ENCODE measurements at regions not wholly inside any gene's neighbourhood (a gene's known extent, or its start where the extent isn't known, plus 50 kb on each side); places are given as distances from the start of the nearest gene placed in this dataset.

GRCh38 chr14:71365361-71365760, 458.1 kb downstream of the PCNX1 start:
- Histone ChIP-seq H2BK15ac (ENCODE audit: low read depth, low read length) (peak overlapping the region; percentile 4; the same call in 1 of the 3 replicates), H3K23ac (ENCODE audit: low read depth, low read length) (peak overlapping the region; percentile 77; the same call in 1 of the 2 replicates), H4K91ac (ENCODE audit: insufficient read depth, low read depth, low read length) (peak overlapping the region; percentile 38), H3K27me3 (ENCODE audit: control insufficient read depth, insufficient read depth, low read length) (no peaks in the 10 kb centered on the region), H2AK5ac (ENCODE audit: low read depth, low read length) (peak overlapping the region; percentile 48; the same call in 1 of the 2 replicates), H3K4ac (ENCODE audit: low read depth, low read length) (peak overlapping the region; percentile 82), H3K18ac (ENCODE audit: low read depth, low read length) (peak overlapping the region; percentile 80), H3K27ac (ENCODE audit: insufficient read depth, low read length) (peak overlapping the region; percentile 76; the same call in 1 of the 2 replicates), H4K20me1 (ENCODE audit: insufficient read depth, low read length) (no peaks in the 10 kb centered on the region), H3K9ac (ENCODE audit: low read depth, low read length) (no peak overlapping the region), H3K4me1 (ENCODE audit: control insufficient read depth, insufficient read depth, low read length) (peaks cover 15% of the 10 kb centered on the region), H3K79me1 (ENCODE audit: low read depth in 1 of 2, low read length in 2 of 2) (peaks cover 22 to 53% of the 10 kb centered on the region in 2 experiments), H4K8ac (ENCODE audit: low read depth in 2 of 2, low read length in 2 of 2) (peak overlapping the region in 1 of 2 experiments; percentile 78; a peak in 3 of 4 replicates), H3K9me3 (ENCODE audit: control insufficient read depth, insufficient read depth, low read length) (no peaks in the 10 kb centered on the region), H2AFZ (replicated peaks; ENCODE audit: low read length, poor library complexity) (no peak overlapping the region), H3K36me3 (ENCODE audit: control insufficient read depth, insufficient read depth, low read length) (no peaks in the 10 kb centered on the region), H4K5ac (ENCODE audit: low read depth, low read length) (peak overlapping the region; percentile 61), H3K4me3 (ENCODE audit: insufficient read depth, low read depth, low read length) (no peak overlapping the region), H2AK9ac (replicated peaks; ENCODE audit: low read depth, low read length, poor library complexity) (no peak overlapping the region), H3K14ac (replicated peaks; ENCODE audit: low read depth, low read length) (peak overlapping the region; percentile 68), H2BK5ac (ENCODE audit: low read depth, low read length, poor library complexity, severe bottlenecking) (peak overlapping the region; percentile 95), H3K9me1 (ENCODE audit: insufficient read depth, low read length) (peaks cover 11% of the 10 kb centered on the region), H2BK20ac (ENCODE audit: low read depth, low read length) (peak overlapping the region; percentile 84), H3K4me2 (ENCODE audit: low read depth, low read length) (no peak overlapping the region), H2BK120ac (ENCODE audit: low read depth, low read length) (peak overlapping the region; percentile 87), H3K56ac (ENCODE audit: extremely low read depth, insufficient read depth, low read length) (0 out of 2 replicates have a peak overlapping the region, but pooled peaks have one; percentile 17)
- TF ChIP-seq BHLHE40 (IDR thresholded peaks at IDR 0.05; ENCODE audit: low read depth, low read length) (no peak), POLR2A (IDR thresholded peaks at IDR 0.05; ENCODE audit: low read depth, low read length) (no peak), ELK1 (IDR thresholded peaks at IDR 0.05; ENCODE audit: borderline replicate concordance, low read depth, low read length) (no peak), NFE2L2 (IDR thresholded peaks at IDR 0.05; ENCODE audit: low read depth, low read length) (no peak), MAFK (IDR thresholded peaks at IDR 0.05; ENCODE audit: low read depth, low read length) (no peak), USF2 (IDR thresholded peaks at IDR 0.05; ENCODE audit: low read depth, low read length) (no peak), CEBPB (IDR thresholded peaks at IDR 0.05; ENCODE audit: low read depth, low read length) (no peak), MAZ (IDR thresholded peaks at IDR 0.05; ENCODE audit: borderline replicate concordance, low read depth, low read length) (no peak), CHD1 (IDR thresholded peaks at IDR 0.05; ENCODE audit: low read depth, low read length) (no peak)
- dilution Hi-C loops (cut with HindIII; ENCODE audit: low sequenced_read_pairs, unreplicated experiment): no loop called here
- peak; percentile 56 for DNase-seq
- ChIA-PET POLR2A (ENCODE audit: unreplicated experiment) (no interaction called here), CTCF (interaction anchor here (0.9 kb wide), 1 partner anchor 44 kb away, joined by 3 read pairs; no protein-coding TSS in a partner anchor)
- intact Hi-C loops (cut with micrococcal nuclease): no loop called here
- no TSS peak for BruUV-seq (replicated peaks)
- peak; percentile 62 for ATAC-seq (ENCODE audit: low read depth)
- in situ Hi-C loops (cut with MboI; ENCODE audit: low sequenced_read_pairs): no loop called here
- no CpG with 5 or more reads among the region's 4 CpGs for WGBS, 2 experiments (ENCODE audit: extremely low coverage in 2 of 2, insufficient read length in 1 of 2)
